GM12875 (cell line): ENCODE measurements at regions not wholly inside any gene's neighbourhood (a gene's known extent, or its start where the extent isn't known, plus 50 kb on each side); places are given as distances from the start of the nearest gene placed in this dataset.

Experiments
- H3K4me3 ChIP-seq: one replicate; pipeline ENCODE4 v1.5.1; 2011; ENCODE audit warnings: low read depth, low read length, control low read depth
- CTCF ChIP-seq: IDR thresholded peaks from 2 replicates; pipeline ENCODE4 v1.5.1; 2011; ENCODE audit warnings: low read depth, mild to moderate bottlenecking, control low read depth, inconsistent platforms, low read length, moderate library complexity, borderline replicate concordance; ENCODE audit not compliant: insufficient read depth

- TF ChIP-seq CTCF = no peak
- no peak overlapping the region for H3K4me3 ChIP-seq
These were observed 253.6 kb downstream of the CDH26 start for GRCh38 chr20:60211618-60212463.

- no peak overlapping the region for H3K4me3 ChIP-seq
- TF ChIP-seq CTCF = no peak
These were observed 254.5 kb downstream of the CDH26 start for GRCh38 chr20:60212695-60213094.

GRCh38 chr20:60213126-60213893, 255.1 kb downstream of the CDH26 start:
- no peak overlapping the region for H3K4me3 ChIP-seq
- TF ChIP-seq CTCF = no peak

- no peak overlapping the region for H3K4me3 ChIP-seq
- no peak for TF ChIP-seq CTCF
These were observed 256.9 kb downstream of the CDH26 start for GRCh38 chr20:60214901-60215815.

GRCh38 chr20:60215816-60216730, 257.9 kb downstream of the CDH26 start:
- TF ChIP-seq CTCF = no peak
- H3K4me3 ChIP-seq = no peak overlapping the region

- TF ChIP-seq CTCF = no peak
These were observed 261.0 kb downstream of the CDH26 start for GRCh38 chr20:60219231-60219630.

More at GRCh38 chr20:60219231-60219630, 261.0 kb downstream of the CDH26 start:
- no peak overlapping the region for H3K4me3 ChIP-seq
